SK-N-SH (cell line): ENCODE measurements at regions not wholly inside any gene's neighbourhood (a gene's known extent, or its start where the extent isn't known, plus 50 kb on each side); places are given as distances from the start of the nearest gene placed in this dataset.

Source experiments
- CTCF ChIA-PET: fragments of 300-600, 350-600 bp; formaldehyde crosslinking; extraction: SDS; loops from one replicate; lab custom pipeline; 2021; lab: Yijun Ruan, JAX
- POLR2A ChIA-PET: fragments of 350-600 bp; sonication (Branson Sonifier 250); formaldehyde crosslinking; extraction: SDS; loops from one replicate; lab custom pipeline; 2020; ENCODE audit warnings: antibody characterized with exemption, inconsistent platforms; lab: Yijun Ruan, JAX
- DNase-seq: peaks from one replicate; pipeline ENCODE4 v3.0.0; 2012
- H2AFZ ChIP-seq: fragments of 200-600 bp; sonication (generic); 2 replicates; pipeline ENCODE4 v1.8.1; 2016; ENCODE audit warnings: antibody characterized with exemption, mild to moderate bottlenecking, low read depth
- H3F3A ChIP-seq: fragments of 200-600 bp; sonication (generic); replicated peaks from 2 replicates; pipeline ENCODE3; 2016; ENCODE audit warnings: antibody characterized with exemption, mild to moderate bottlenecking; ENCODE audit not compliant: insufficient read depth
- H3K27ac ChIP-seq, 2 experiments: fragments of 200-500 bp in 1 of 2; fragments of 200-600 bp in 1 of 2; sonication (Bioruptor generic) in 1 of 2; sonication (generic), shearing (Covaris generic) in 1 of 2; 2 replicates each; pipeline versions ENCODE4 v1.5.1 to v1.6.1; 2014 to 2016; ENCODE audit warnings: low read depth in 2 of 2, inconsistent platforms in 1 of 2, low read length in 1 of 2, mild to moderate bottlenecking in 1 of 2, mixed read lengths in 1 of 2
- H3K27me3 ChIP-seq: fragments of 200-600 bp; sonication (generic), shearing (Covaris generic); 2 replicates; pipeline ENCODE4 v1.6.1; 2016; ENCODE audit warnings: mixed run types; ENCODE audit not compliant: insufficient read depth
- H3K36me3 ChIP-seq, 2 experiments: fragments of 200-500 bp in 1 of 2; fragments of 200-600 bp in 1 of 2; sonication (Bioruptor generic) in 1 of 2; sonication (generic) in 1 of 2; replicated peaks in 1 of 2; 2 replicates each; pipeline versions ENCODE3 to v1.5.1; 2014 to 2016; ENCODE audit warnings: low read length in 1 of 2, mild to moderate bottlenecking in 1 of 2; ENCODE audit not compliant: insufficient read depth in 2 of 2, control insufficient read depth in 1 of 2
- H3K4me1 ChIP-seq, 2 experiments: fragments of 200-500 bp in 1 of 2; fragments of 200-600 bp in 1 of 2; sonication (Bioruptor generic) in 1 of 2; sonication (generic), shearing (Covaris generic) in 1 of 2; 2 replicates each; pipeline versions ENCODE4 v1.5.1 to v1.6.1; 2014 to 2016; ENCODE audit warnings: low read depth in 1 of 2, low read length in 1 of 2, mixed run types in 1 of 2; ENCODE audit not compliant: insufficient read depth in 2 of 2, control insufficient read depth in 1 of 2
- H3K4me2 ChIP-seq: fragments of 200-600 bp; sonication (generic), shearing (Covaris generic); 2 replicates; pipeline ENCODE4 v1.6.1; 2017; ENCODE audit warnings: mixed run types
- H3K4me3 ChIP-seq, 2 experiments: fragments of 200-500 bp in 1 of 2; fragments of 200-600 bp in 1 of 2; sonication (Bioruptor generic) in 1 of 2; sonication (generic), shearing (Covaris generic) in 1 of 2; 2 replicates each; pipeline versions ENCODE4 v1.5.1 to v1.8.1; 2014 to 2016; ENCODE audit warnings: low read depth in 2 of 2, inconsistent platforms in 1 of 2, low read length in 1 of 2, mild to moderate bottlenecking in 1 of 2, mixed read lengths in 1 of 2, moderate library complexity in 1 of 2
- H3K79me2 ChIP-seq: fragments of 200-600 bp; sonication (generic); 2 replicates; pipeline ENCODE4 v1.8.1; 2017; ENCODE audit warnings: mild to moderate bottlenecking; ENCODE audit not compliant: insufficient read depth
- H3K9ac ChIP-seq: fragments of 200-600 bp; sonication (generic); 2 replicates; pipeline ENCODE4 v1.6.1; 2017; ENCODE audit warnings: mixed run types
- H3K9me2 ChIP-seq: fragments of 200-600 bp; sonication (generic); 2 replicates; pipeline ENCODE4 v1.6.1; 2017; ENCODE audit warnings: mixed run types
- H3K9me3 ChIP-seq: fragments of 200-600 bp; sonication (generic); 2 replicates; pipeline ENCODE4 v1.6.1; 2017; ENCODE audit warnings: mixed run types, mild to moderate bottlenecking, moderate library complexity
- H4K20me1 ChIP-seq: fragments of 200-600 bp; sonication (generic); 2 replicates; pipeline ENCODE4 v1.6.1; 2017; ENCODE audit warnings: mild to moderate bottlenecking, mixed run types; ENCODE audit not compliant: insufficient read depth
- CHD2 ChIP-seq: fragments of 150-350 bp; IDR thresholded peaks from 2 replicates; pipeline ENCODE4 v1.6.1; 2018; ENCODE audit warnings: low read length; ENCODE audit not compliant: partially characterized antibody
- ELF1 ChIP-seq: IDR thresholded peaks from 2 replicates; pipeline ENCODE4 v1.4.0; 2012
- EP300 ChIP-seq, 2 experiments: IDR thresholded peaks; 2 replicates each; pipeline versions ENCODE4 v1.4.0 to v1.6.1; 2012; ENCODE audit warnings: borderline replicate concordance in 1 of 2, low read depth in 1 of 2, low read length in 1 of 2
- FOXM1 ChIP-seq: IDR thresholded peaks from 2 replicates; pipeline ENCODE4 v1.4.0; 2012; ENCODE audit warnings: low read depth, mild to moderate bottlenecking
- GABPA ChIP-seq: IDR thresholded peaks from 2 replicates; pipeline ENCODE4 v1.4.0; 2012; ENCODE audit warnings: low read depth, mild to moderate bottlenecking
- GATA2 ChIP-seq: sonication (generic); formaldehyde crosslinking; IDR thresholded peaks from 2 replicates; pipeline ENCODE4 v1.5.0; 2020; ENCODE audit warnings: mild to moderate bottlenecking, missing genetic modification reagents
- JUND ChIP-seq: IDR thresholded peaks from 2 replicates; pipeline ENCODE4 v1.4.0; 2012
- MEF2A ChIP-seq: IDR thresholded peaks from 2 replicates; pipeline ENCODE4 v1.4.0; 2012; ENCODE audit warnings: low read depth, borderline replicate concordance
- NFIC ChIP-seq: IDR thresholded peaks from 2 replicates; pipeline ENCODE4 v1.4.0; 2012; ENCODE audit warnings: borderline replicate concordance
- NRF1 ChIP-seq: IDR thresholded peaks from 2 replicates; pipeline ENCODE4 v1.6.1; 2012; ENCODE audit warnings: low read depth, mild to moderate bottlenecking, low read length
- RAD21 ChIP-seq: IDR thresholded peaks from 2 replicates; pipeline ENCODE4 v1.6.1; 2012; ENCODE audit warnings: mild to moderate bottlenecking, low read length
- RCOR1 ChIP-seq: fragments of 150-350 bp; IDR thresholded peaks from 2 replicates; pipeline ENCODE4 v1.6.1; 2017; ENCODE audit warnings: antibody characterized with exemption, low read length
- RFX5 ChIP-seq: IDR thresholded peaks from 2 replicates; pipeline ENCODE4 v1.6.1; 2012; ENCODE audit warnings: mild to moderate bottlenecking, improper control_type of control experiment, low read length
- SIN3A ChIP-seq: IDR thresholded peaks from 2 replicates; pipeline ENCODE4 v1.6.1; 2012; ENCODE audit warnings: low read depth, mild to moderate bottlenecking, low read length, moderate library complexity, borderline replicate concordance
- TCF12 ChIP-seq: IDR thresholded peaks from 2 replicates; pipeline ENCODE4 v1.4.0; 2012
- TEAD4 ChIP-seq: IDR thresholded peaks from 2 replicates; pipeline ENCODE4 v1.4.0; 2012; ENCODE audit warnings: mild to moderate bottlenecking, borderline replicate concordance; ENCODE audit not compliant: insufficient read depth
- USF1 ChIP-seq: IDR thresholded peaks from 2 replicates; pipeline ENCODE4 v1.4.0; 2012; ENCODE audit warnings: low read depth, borderline replicate concordance
- YY1 ChIP-seq: IDR thresholded peaks from 2 replicates; pipeline ENCODE4 v1.4.0; 2012; ENCODE audit warnings: low read depth, mild to moderate bottlenecking
- WGBS: methylation state at CpG from one replicate; pipeline ENCODE4 v1.1.6; 2017; ENCODE audit warnings: low lambda C conversion rate; 5-methylcytosine and 5-hydroxymethylcytosine counted together
- TF ChIP-seq, protein P1 (sequence below): IDR thresholded peaks from 2 replicates; pipeline ENCODE4; 2012

GRCh38 chr5:74312746-74313145, 327.8 kb downstream of the ENC1 start:
- ChIA-PET POLR2A (no interaction called here), CTCF (interaction anchor here (0.6 kb wide), 1 partner anchor 1256 kb away, joined by 3 read pairs; no protein-coding TSS in a partner anchor)
- 96% methylated on average over 2 of the region's 2 CpGs for WGBS
- H3K4me1 ChIP-seq, result peaks cover 6 to 16% of the 10 kb centered on the region in 2 experiments
- H3K27ac ChIP-seq, result no peak overlapping the region
- no peaks in the 10 kb centered on the region for H3K9me2 ChIP-seq
- H3K9me3 ChIP-seq, result no peaks in the 10 kb centered on the region
- no peak for DNase-seq
- no peak overlapping the region for H3K9ac ChIP-seq
- no peaks in the 10 kb centered on the region for H3K27me3 ChIP-seq
- H2AFZ ChIP-seq, result no peak overlapping the region
- peaks cover 11% of the 10 kb centered on the region for H3F3A ChIP-seq
- H4K20me1 ChIP-seq, result no peaks in the 10 kb centered on the region
- H3K4me3 ChIP-seq, result no peak overlapping the region
- no peaks in the 10 kb centered on the region for H3K79me2 ChIP-seq
- no peaks in the 10 kb centered on the region for H3K36me3 ChIP-seq
- TF ChIP-seq EP300 (IDR thresholded peaks at IDR 0.05; ENCODE audit: borderline replicate concordance in 1 of 2, low read depth in 1 of 2, low read length in 1 of 2) (no peak), YY1 (no peak), SIN3A (no peak), FOXM1 (no peak), CHD2 (no peak), MEF2A (no peak), NFIC (no peak), GATA2 (no peak), GABPA (no peak), USF1 (no peak), ELF1 (no peak), JUND (no peak), TCF12 (no peak), TEAD4 (no peak), RCOR1 (no peak)
- TF ChIP-seq, protein P1, sequence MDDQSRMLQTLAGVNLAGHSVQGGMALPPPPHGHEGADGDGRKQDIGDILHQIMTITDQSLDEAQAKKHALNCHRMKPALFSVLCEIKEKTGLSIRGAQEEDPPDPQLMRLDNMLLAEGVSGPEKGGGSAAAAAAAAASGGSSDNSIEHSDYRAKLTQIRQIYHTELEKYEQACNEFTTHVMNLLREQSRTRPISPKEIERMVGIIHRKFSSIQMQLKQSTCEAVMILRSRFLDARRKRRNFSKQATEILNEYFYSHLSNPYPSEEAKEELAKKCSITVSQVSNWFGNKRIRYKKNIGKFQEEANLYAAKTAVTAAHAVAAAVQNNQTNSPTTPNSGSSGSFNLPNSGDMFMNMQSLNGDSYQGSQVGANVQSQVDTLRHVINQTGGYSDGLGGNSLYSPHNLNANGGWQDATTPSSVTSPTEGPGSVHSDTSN, result no peak
- H3K4me2 ChIP-seq, result no peak overlapping the region

DNA sequence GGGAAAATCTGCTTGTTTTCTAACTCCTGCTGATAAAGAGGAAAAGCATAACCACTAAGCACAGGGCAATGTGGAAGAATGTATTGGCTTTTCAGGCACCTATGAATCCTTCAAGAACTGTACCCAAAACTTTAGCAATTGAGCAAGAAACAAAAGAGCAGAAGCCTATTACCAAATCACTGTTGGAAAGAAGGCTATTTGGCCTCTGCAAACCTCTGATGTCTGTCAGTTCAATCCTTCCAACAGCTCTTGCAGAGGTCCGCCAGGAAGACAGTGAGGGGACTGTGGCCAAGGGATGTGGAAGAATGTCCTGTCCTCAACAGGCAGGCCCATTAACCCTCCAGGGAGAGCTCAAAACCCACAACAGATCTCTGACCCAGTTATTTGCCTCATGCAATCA, 328.6 kb downstream of the ENC1 start:
- Histone ChIP-seq H3K79me2 (no peaks in the 10 kb centered on the region), H3K27me3 (no peaks in the 10 kb centered on the region), H3K4me3 (no peak overlapping the region), H3K4me2 (no peak overlapping the region), H3K27ac (peak overlapping the region in 1 of 2 experiments; percentile 71; a peak in 2 of 4 replicates), H3K9me3 (no peaks in the 10 kb centered on the region), H3K36me3 (no peaks in the 10 kb centered on the region), H4K20me1 (no peaks in the 10 kb centered on the region), H3F3A (peaks cover 11% of the 10 kb centered on the region), H2AFZ (no peak overlapping the region), H3K4me1 (peaks cover 5 to 16% of the 10 kb centered on the region in 2 experiments), H3K9me2 (no peaks in the 10 kb centered on the region), H3K9ac (no peak overlapping the region)
- ChIA-PET CTCF (no interaction called here), POLR2A (no interaction called here)
- TF ChIP-seq RCOR1, result no peak
- TF ChIP-seq TEAD4, result no peak
- no peak for TF ChIP-seq SIN3A
- no peak for TF ChIP-seq RFX5
- no peak for TF ChIP-seq NRF1
- TF ChIP-seq ELF1, result no peak
- TF ChIP-seq USF1, result no peak
- TF ChIP-seq RAD21, result no peak
- TF ChIP-seq MEF2A, result no peak
- TF ChIP-seq, protein P1, result no peak
- whole genome bisulfite sequencing, result 100% methylated on average over 1 of the region's 1 CpG
- DNase-seq, result no peak
